AG10803 (cell line): ENCODE measurements at regions not wholly inside any gene's neighbourhood (a gene's known extent, or its start where the extent isn't known, plus 50 kb on each side); places are given as distances from the start of the nearest gene placed in this dataset.

Source experiments
- DNase-seq: peaks from one replicate; pipeline ENCODE4 v3.0.0; 2010; ENCODE audit warnings: low read depth
- H3K4me3 ChIP-seq: 2 replicates; pipeline ENCODE4 v1.5.1; 2011; ENCODE audit warnings: mild to moderate bottlenecking, low read length, control low read depth
- CTCF ChIP-seq: conservative IDR thresholded peaks from 2 replicates; pipeline ENCODE4 v1.5.1; 2011; ENCODE audit warnings: mild to moderate bottlenecking, low read length, control low read depth, inconsistent platforms

GRCh38 chr2:38207168-38207567 lies 131.2 kb upstream of the CYP1B1 start:
- DNase-seq = peak; percentile 55
- no peak overlapping the region for H3K4me3 ChIP-seq
- no peak for TF ChIP-seq CTCF

- no peak overlapping the region for H3K4me3 ChIP-seq
- no peak for TF ChIP-seq CTCF
- no peak for DNase-seq
These were observed 127.5 kb upstream of the CYP1B1 start for GRCh38 chr2:38203446-38203810.

GRCh38 chr2:38202713-38203445 lies 126.9 kb upstream of the CYP1B1 start:
- DNase-seq = no peak
- TF ChIP-seq CTCF = no peak
- H3K4me3 ChIP-seq = no peak overlapping the region

- TF ChIP-seq CTCF = no peak
- DNase-seq = no peak
- H3K4me3 ChIP-seq = no peak overlapping the region
These were observed 125.8 kb upstream of the CYP1B1 start for GRCh38 chr2:38201784-38202183.

- peak; percentile 44 for DNase-seq
- TF ChIP-seq CTCF = no peak
- H3K4me3 ChIP-seq = no peak overlapping the region
These were observed 124.6 kb upstream of the CYP1B1 start for GRCh38 chr2:38200598-38200997.

- no peak for DNase-seq
- no peak for TF ChIP-seq CTCF
- H3K4me3 ChIP-seq = no peak overlapping the region
These were observed 123.2 kb upstream of the CYP1B1 start for GRCh38 chr2:38199127-38199526.

- TF ChIP-seq CTCF = no peak
- no peak for DNase-seq
- no peak overlapping the region for H3K4me3 ChIP-seq
These were observed 118.8 kb upstream of the CYP1B1 start for GRCh38 chr2:38194751-38195150.
